Right forelimb (tissue), 1 donor: ENCODE measurements at regions not wholly inside any gene's neighbourhood (a gene's known extent, or its start where the extent isn't known, plus 50 kb on each side); places are given as distances from the start of the nearest gene placed in this dataset.
"Not testable (repeated sequence)": the region's sequence is repeated elsewhere in the genome, so short reads cannot be mapped to it uniquely, and the experiment has no call there.

Experiments
- DNase-seq: peaks from one replicate; pipeline ENCODE4 v3.0.0-alpha.2; 2018

- DNase-seq, result no peak
Observed at GRCh38 chr1:241447031-241447644, 72.4 kb downstream of the FH start.

GRCh38 chr1:241444836-241445235 is 74.7 kb downstream of the FH start:
- DNase-seq, result no peak

- DNase-seq, result no peak
Observed at GRCh38 chr1:241443561-241443960, 76.0 kb downstream of the FH start.

GRCh38 chr1:241442686-241443085 is 76.9 kb downstream of the FH start:
- DNase-seq, result no peak

- no peak for DNase-seq
Observed at GRCh38 chr1:241440904-241441303, 78.7 kb downstream of the FH start.

GRCh38 chr1:241438686-241439085 is 80.9 kb downstream of the FH start:
- DNase-seq, result not testable (repeated sequence)

GRCh38 chr1:241432241-241432640 is 75.2 kb upstream of the RGS7 start:
- no peak for DNase-seq

GRCh38 chr1:241425091-241425490 is 68.1 kb upstream of the RGS7 start:
- not testable (repeated sequence) for DNase-seq

- DNase-seq, result no peak
Observed at GRCh38 chr1:241424480-241424971, 67.5 kb upstream of the RGS7 start.

GRCh38 chr1:241423541-241424479 is 66.8 kb upstream of the RGS7 start:
- peak; percentile 48 for DNase-seq

- no peak for DNase-seq
Observed at GRCh38 chr1:241422470-241422869, 65.5 kb upstream of the RGS7 start.

- no peak for DNase-seq
Observed at GRCh38 chr1:241419986-241420385, 63.0 kb upstream of the RGS7 start.

GRCh38 chr1:241417258-241417657 is 60.3 kb upstream of the RGS7 start:
- DNase-seq, result no peak

- DNase-seq, result no peak
Observed at GRCh38 chr1:241413974-241414373, 57.0 kb upstream of the RGS7 start.

- DNase-seq, result no peak
Observed at GRCh38 chr1:241413386-241413785, 56.4 kb upstream of the RGS7 start.

GRCh38 chr1:241412646-241413045 is 55.6 kb upstream of the RGS7 start:
- no peak for DNase-seq

- no peak for DNase-seq
Observed at GRCh38 chr1:241411776-241412338, 54.9 kb upstream of the RGS7 start.

GRCh38 chr1:241411056-241411775 is 54.2 kb upstream of the RGS7 start:
- DNase-seq, result no peak

- no peak for DNase-seq
Observed at GRCh38 chr1:241408170-241408569, 51.2 kb upstream of the RGS7 start.
